GM12878 (cell line): ENCODE measurements at regions not wholly inside any gene's neighbourhood (a gene's known extent, or its start where the extent isn't known, plus 50 kb on each side); places are given as distances from the start of the nearest gene placed in this dataset.

Source experiments
- HDAC2 ChIP-seq: fragments of 200-600 bp; sonication (generic); IDR thresholded peaks from 2 replicates; pipeline ENCODE4 v1.6.1; 2017
- KLF5 ChIP-seq: fragments of 450-650 bp; IDR thresholded peaks from 2 replicates; pipeline ENCODE4 v1.6.1; 2014; ENCODE audit warnings: mild to moderate bottlenecking; ENCODE audit not compliant: partially characterized antibody
- LARP7 ChIP-seq: fragments of 450-650 bp; IDR thresholded peaks from 2 replicates; pipeline ENCODE4 v1.6.1; 2017; ENCODE audit warnings: mild to moderate bottlenecking
- MXI1 ChIP-seq: fragments of 150-350 bp; IDR thresholded peaks from 2 replicates; pipeline ENCODE4 v1.6.1; 2011; ENCODE audit warnings: low read depth, mild to moderate bottlenecking, inconsistent platforms, low read length, improper control_type of control experiment
- POLR2A ChIP-seq: IDR thresholded peaks from 2 replicates; pipeline ENCODE4 v1.6.1; 2011; ENCODE audit warnings: low read depth, mild to moderate bottlenecking, low read length
- SP1 ChIP-seq: IDR thresholded peaks from one replicate; pipeline ENCODE4 v1.6.1; 2011; ENCODE audit warnings: low read depth, low read length
- TARDBP ChIP-seq: IDR thresholded peaks from 2 replicates; pipeline ENCODE4 v1.6.1; 2016; ENCODE audit warnings: borderline replicate concordance
- TF ChIP-seq, protein P1 (sequence below): IDR thresholded peaks from 2 replicates; pipeline ENCODE4 v1.6.1; 2011; ENCODE audit warnings: low read depth, low read length, improper control_type of control experiment, borderline replicate concordance
- TF ChIP-seq, protein P2 (sequence below), 3 experiments: IDR thresholded peaks in 2 of 3; conservative IDR thresholded peaks in 1 of 3; 2 replicates each; pipeline ENCODE4 v1.5.1; 2011; ENCODE audit warnings: low read depth in 3 of 3, low read length in 3 of 3, mild to moderate bottlenecking in 3 of 3, control low read depth in 2 of 3, moderate library complexity in 2 of 3, inconsistent platforms in 1 of 3, mixed read lengths in 1 of 3; ENCODE audit not compliant: control insufficient read depth in 2 of 3, insufficient read depth in 1 of 3; ENCODE audit errors: extremely low read depth in 1 of 3
- TF ChIP-seq, protein P3 (sequence below): IDR thresholded peaks from 2 replicates; pipeline ENCODE4 v1.6.1; 2012; ENCODE audit warnings: low read depth, low read length, improper control_type of control experiment

- TF ChIP-seq KLF5 = no peak
- TF ChIP-seq, protein P1, sequence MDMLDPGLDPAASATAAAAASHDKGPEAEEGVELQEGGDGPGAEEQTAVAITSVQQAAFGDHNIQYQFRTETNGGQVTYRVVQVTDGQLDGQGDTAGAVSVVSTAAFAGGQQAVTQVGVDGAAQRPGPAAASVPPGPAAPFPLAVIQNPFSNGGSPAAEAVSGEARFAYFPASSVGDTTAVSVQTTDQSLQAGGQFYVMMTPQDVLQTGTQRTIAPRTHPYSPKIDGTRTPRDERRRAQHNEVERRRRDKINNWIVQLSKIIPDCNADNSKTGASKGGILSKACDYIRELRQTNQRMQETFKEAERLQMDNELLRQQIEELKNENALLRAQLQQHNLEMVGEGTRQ = no peak
- TF ChIP-seq, protein P2, sequence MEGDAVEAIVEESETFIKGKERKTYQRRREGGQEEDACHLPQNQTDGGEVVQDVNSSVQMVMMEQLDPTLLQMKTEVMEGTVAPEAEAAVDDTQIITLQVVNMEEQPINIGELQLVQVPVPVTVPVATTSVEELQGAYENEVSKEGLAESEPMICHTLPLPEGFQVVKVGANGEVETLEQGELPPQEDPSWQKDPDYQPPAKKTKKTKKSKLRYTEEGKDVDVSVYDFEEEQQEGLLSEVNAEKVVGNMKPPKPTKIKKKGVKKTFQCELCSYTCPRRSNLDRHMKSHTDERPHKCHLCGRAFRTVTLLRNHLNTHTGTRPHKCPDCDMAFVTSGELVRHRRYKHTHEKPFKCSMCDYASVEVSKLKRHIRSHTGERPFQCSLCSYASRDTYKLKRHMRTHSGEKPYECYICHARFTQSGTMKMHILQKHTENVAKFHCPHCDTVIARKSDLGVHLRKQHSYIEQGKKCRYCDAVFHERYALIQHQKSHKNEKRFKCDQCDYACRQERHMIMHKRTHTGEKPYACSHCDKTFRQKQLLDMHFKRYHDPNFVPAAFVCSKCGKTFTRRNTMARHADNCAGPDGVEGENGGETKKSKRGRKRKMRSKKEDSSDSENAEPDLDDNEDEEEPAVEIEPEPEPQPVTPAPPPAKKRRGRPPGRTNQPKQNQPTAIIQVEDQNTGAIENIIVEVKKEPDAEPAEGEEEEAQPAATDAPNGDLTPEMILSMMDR (IDR thresholded peaks at IDR 0.05 in 2 of 3, conservative IDR thresholded peaks at IDR 0.05 in 1 of 3; ENCODE audit: control insufficient read depth in 2 of 3, extremely low read depth in 1 of 3, insufficient read depth in 1 of 3, low read depth in 3 of 3, low read length in 3 of 3) = no peak
- TF ChIP-seq HDAC2 = no peak
- no peak for TF ChIP-seq LARP7
- TF ChIP-seq POLR2A = no peak
- no peak for TF ChIP-seq TARDBP
- TF ChIP-seq MXI1 = no peak
- TF ChIP-seq SP1 = no peak
- TF ChIP-seq, protein P3, sequence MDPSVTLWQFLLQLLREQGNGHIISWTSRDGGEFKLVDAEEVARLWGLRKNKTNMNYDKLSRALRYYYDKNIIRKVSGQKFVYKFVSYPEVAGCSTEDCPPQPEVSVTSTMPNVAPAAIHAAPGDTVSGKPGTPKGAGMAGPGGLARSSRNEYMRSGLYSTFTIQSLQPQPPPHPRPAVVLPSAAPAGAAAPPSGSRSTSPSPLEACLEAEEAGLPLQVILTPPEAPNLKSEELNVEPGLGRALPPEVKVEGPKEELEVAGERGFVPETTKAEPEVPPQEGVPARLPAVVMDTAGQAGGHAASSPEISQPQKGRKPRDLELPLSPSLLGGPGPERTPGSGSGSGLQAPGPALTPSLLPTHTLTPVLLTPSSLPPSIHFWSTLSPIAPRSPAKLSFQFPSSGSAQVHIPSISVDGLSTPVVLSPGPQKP = no peak
Observed at GRCh38 chr20:61041481-61041880, 210.6 kb upstream of the CDH4 start.
